Natural killer cell (primary cell): ENCODE measurements at regions not wholly inside any gene's neighbourhood (a gene's known extent, or its start where the extent isn't known, plus 50 kb on each side); places are given as distances from the start of the nearest gene placed in this dataset.

Source experiments
- ATAC-seq, 3 donors: fragments of 150-1000 bp in 2 of 3; fragments of 200-7000 bp in 1 of 3; cut with Tn5 transposase; 1 replicate in 1 of 3; 2 replicates in 2 of 3; pipeline ENCODE4 v1.10.0; 2021; ENCODE audit warnings: mild to moderate bottlenecking in 2 of 3, moderate library complexity in 2 of 3
- DNase-seq, 2 donors: peaks; one replicate each; pipeline versions ENCODE4 v3.0.0 to v3.0.0-alpha.2; 2013 to 2021; ENCODE audit warnings: mixed read lengths in 1 of 2
- H3K27ac ChIP-seq: one replicate; pipeline ENCODE4 v1.5.1; 2013; ENCODE audit warnings: mild to moderate bottlenecking, low read length
- H3K27me3 ChIP-seq: one replicate; pipeline ENCODE4 v1.6.1; 2013; ENCODE audit warnings: low read length; ENCODE audit not compliant: control insufficient read depth, insufficient read depth
- H3K36me3 ChIP-seq: one replicate; pipeline ENCODE4 v1.6.1; 2013; ENCODE audit warnings: low read length; ENCODE audit not compliant: control insufficient read depth, insufficient read depth
- H3K4me1 ChIP-seq: one replicate; pipeline ENCODE4 v1.6.1; 2013; ENCODE audit warnings: low read length; ENCODE audit not compliant: control insufficient read depth, insufficient read depth
- H3K4me3 ChIP-seq: one replicate; pipeline ENCODE4 v1.5.1; 2013; ENCODE audit warnings: low read length
- H3K9me3 ChIP-seq: one replicate; pipeline ENCODE4 v1.6.1; 2013; ENCODE audit warnings: low read length; ENCODE audit not compliant: control insufficient read depth, insufficient read depth
- H3K27ac Mint-ChIP-seq, 2 donors: one replicate each; pipeline ENCODE4 v1.8.0; 2022; ENCODE audit warnings: mild to moderate bottlenecking in 2 of 2, mixed read lengths in 2 of 2, moderate library complexity in 1 of 2
- H3K27me3 Mint-ChIP-seq, 2 donors: one replicate each; pipeline ENCODE4 v1.8.0; 2022; ENCODE audit warnings: low read depth in 2 of 2, mixed read lengths in 2 of 2
- H3K36me3 Mint-ChIP-seq: one replicate; pipeline ENCODE4 v1.8.0; 2022; ENCODE audit warnings: mixed read lengths
- H3K4me1 Mint-ChIP-seq, 2 donors: one replicate each; pipeline ENCODE4 v1.8.0; 2022; ENCODE audit warnings: mixed read lengths in 2 of 2
- H3K4me3 Mint-ChIP-seq: one replicate; pipeline ENCODE4 v1.8.0; 2022; ENCODE audit warnings: mild to moderate bottlenecking, moderate library complexity, mixed read lengths
- H3K9me3 Mint-ChIP-seq, 2 donors: one replicate each; pipeline ENCODE4 v1.8.0; 2022; ENCODE audit warnings: mixed read lengths in 2 of 2
- CTCF ChIP-seq: fragments of 200-600 bp; IDR thresholded peaks from one replicate; pipeline ENCODE4 v1.8.0; 2022; ENCODE audit warnings: antibody characterized with exemption
- WGBS: methylation state at CpG from one replicate; pipeline ENCODE4 v1.1.7; 2013; ENCODE audit warnings: missing lambda C conversion rate; ENCODE audit not compliant: insufficient coverage; 5-methylcytosine and 5-hydroxymethylcytosine counted together
- intact Hi-C: fragments of 100-400 bp; cut with micrococcal nuclease; formaldehyde crosslinking; loops from one replicate; pipeline ENCODE4 v1.14.2; 2022

GRCh38 chr2:33730804-33731203, 131.7 kb upstream of the FAM98A start:
- H3K9me3 ChIP-seq: no peaks in the 10 kb centered on the region
- no peak for ATAC-seq
- H3K27me3 ChIP-seq: no peaks in the 10 kb centered on the region
- no peak for TF ChIP-seq CTCF
- intact Hi-C loops: no loop called here
- DNase-seq: no peak
- H3K36me3 Mint-ChIP-seq: no peaks in the 10 kb centered on the region
- H3K36me3 ChIP-seq: no peaks in the 10 kb centered on the region
- no peak overlapping the region for H3K4me3 ChIP-seq
- no peak overlapping the region for H3K27ac Mint-ChIP-seq
- H3K4me1 Mint-ChIP-seq: no peaks in the 10 kb centered on the region
- no peak overlapping the region for H3K4me3 Mint-ChIP-seq
- H3K27me3 Mint-ChIP-seq: no peaks in the 10 kb centered on the region
- H3K27ac ChIP-seq: no peak overlapping the region
- peaks cover 4% of the 10 kb centered on the region in 2 donors for H3K9me3 Mint-ChIP-seq
- no peaks in the 10 kb centered on the region for H3K4me1 ChIP-seq

- H3K36me3 ChIP-seq: no peaks in the 10 kb centered on the region
- H3K27ac ChIP-seq: no peak overlapping the region
- no peak for ATAC-seq
- TF ChIP-seq CTCF: no peak
- no peaks in the 10 kb centered on the region for H3K27me3 ChIP-seq
- 78% methylated on average over 1 of the region's 1 CpG for WGBS
- intact Hi-C loops: no loop called here
- H3K27ac Mint-ChIP-seq: no peak overlapping the region
- H3K4me1 Mint-ChIP-seq: no peaks in the 10 kb centered on the region
- H3K9me3 ChIP-seq: no peaks in the 10 kb centered on the region
- no peaks in the 10 kb centered on the region for H3K4me1 ChIP-seq
- H3K4me3 ChIP-seq: no peak overlapping the region
- H3K4me3 Mint-ChIP-seq: no peak overlapping the region
- H3K9me3 Mint-ChIP-seq: peaks cover 4% of the 10 kb centered on the region in 2 donors
- DNase-seq: no peak
- H3K27me3 Mint-ChIP-seq: no peaks in the 10 kb centered on the region
- H3K36me3 Mint-ChIP-seq: no peaks in the 10 kb centered on the region
These were observed 131.1 kb upstream of the FAM98A start for GRCh38 chr2:33730193-33730592.

GRCh38 chr2:33729353-33729752, 130.3 kb upstream of the FAM98A start:
- Mint-ChIP-seq H3K27ac (no peak overlapping the region), H3K36me3 (no peaks in the 10 kb centered on the region), H3K4me3 (no peak overlapping the region), H3K27me3 (no peaks in the 10 kb centered on the region), H3K9me3 (peaks cover 4% of the 10 kb centered on the region in 2 donors), H3K4me1 (no peaks in the 10 kb centered on the region)
- intact Hi-C loops: no loop called here
- H3K4me3 ChIP-seq: no peak overlapping the region
- ATAC-seq (no peak), DNase-seq (no peak)
- WGBS: no CpG with 5 or more reads among the region's 1 CpG
- TF ChIP-seq CTCF: no peak
- H3K4me1 ChIP-seq: no peaks in the 10 kb centered on the region
- no peaks in the 10 kb centered on the region for H3K27me3 ChIP-seq
- H3K27ac ChIP-seq: no peak overlapping the region
- no peaks in the 10 kb centered on the region for H3K9me3 ChIP-seq
- H3K36me3 ChIP-seq: no peaks in the 10 kb centered on the region

- H3K4me3 Mint-ChIP-seq: no peak overlapping the region
- Histone ChIP-seq H3K4me1 (no peaks in the 10 kb centered on the region), H3K9me3 (no peaks in the 10 kb centered on the region), H3K36me3 (no peaks in the 10 kb centered on the region), H3K27me3 (no peaks in the 10 kb centered on the region), H3K4me3 (no peak overlapping the region), H3K27ac (no peak overlapping the region)
- ATAC-seq: no peak
- H3K4me1 Mint-ChIP-seq: no peaks in the 10 kb centered on the region
- TF ChIP-seq CTCF: no peak
- WGBS: 95% methylated on average over 14 of the region's 14 CpGs
- peaks cover 4% of the 10 kb centered on the region in 2 donors for H3K9me3 Mint-ChIP-seq
- no peaks in the 10 kb centered on the region for H3K36me3 Mint-ChIP-seq
- no peak overlapping the region for H3K27ac Mint-ChIP-seq
- no peaks in the 10 kb centered on the region for H3K27me3 Mint-ChIP-seq
- intact Hi-C loops: no loop called here
- no peak for DNase-seq
These were observed 129.0 kb upstream of the FAM98A start for GRCh38 chr2:33728106-33728505.
